Left ventricle myocardium inferior (tissue), 1 donor: ENCODE measurements at regions not wholly inside any gene's neighbourhood (a gene's known extent, or its start where the extent isn't known, plus 50 kb on each side); places are given as distances from the start of the nearest gene placed in this dataset.

Experiments
- DNase-seq: peaks from one replicate; pipeline ENCODE4 v3.0.0-alpha.2; 2020
- H3K27ac ChIP-seq: fragments of 200-600 bp; replicated peaks from 2 replicates; pipeline ENCODE4 v1.8.0; 2021
- H3K27me3 ChIP-seq: fragments of 200-600 bp; 2 replicates; pipeline ENCODE4 v1.8.0; 2021; ENCODE audit warnings: low read depth
- H3K36me3 ChIP-seq: fragments of 200-600 bp; 2 replicates; pipeline ENCODE4 v1.8.0; 2021
- H3K4me1 ChIP-seq: fragments of 200-600 bp; 2 replicates; pipeline ENCODE4 v1.8.0; 2021
- H3K4me3 ChIP-seq: fragments of 200-600 bp; 2 replicates; pipeline ENCODE4 v1.8.0; 2021; ENCODE audit warnings: mild to moderate bottlenecking, moderate library complexity
- H3K9me3 ChIP-seq: fragments of 200-600 bp; replicated peaks from 2 replicates; pipeline ENCODE4 v1.8.0; 2021
- intact Hi-C: fragments of 100-400 bp; cut with micrococcal nuclease; formaldehyde crosslinking; loops from one replicate; pipeline ENCODE4 v1.11.0; 2022
- TF ChIP-seq, protein P1 (sequence below): fragments of 200-600 bp; IDR thresholded peaks from 2 replicates; pipeline ENCODE4 v1.8.0; 2021; ENCODE audit warnings: antibody characterized with exemption, mild to moderate bottlenecking, borderline replicate concordance
- donor health status: DM: no; HTN: yes; CAD: no; lungs with severe emphysema.

DNA sequence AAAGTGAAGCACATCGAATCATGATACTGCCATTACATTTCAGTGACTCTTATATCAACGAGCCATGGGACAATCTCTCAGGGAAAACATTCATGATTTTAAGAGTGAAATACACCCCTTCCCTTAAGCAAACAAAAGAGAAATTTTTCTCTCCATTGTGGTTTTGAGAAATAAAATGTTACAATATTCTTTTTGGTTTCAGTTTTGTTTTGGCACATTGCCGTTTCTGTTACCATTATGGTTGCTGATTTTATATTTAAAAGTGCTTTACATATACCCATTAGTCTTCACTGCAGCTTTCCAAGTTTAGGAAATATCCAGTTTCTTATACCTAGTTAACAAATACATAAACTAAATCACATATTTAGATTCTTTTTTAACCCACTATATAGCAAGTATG, 126.8 kb upstream of the SEM1 start:
- no peaks in the 10 kb centered on the region for H3K4me1 ChIP-seq
- no peaks in the 10 kb centered on the region for H3K9me3 ChIP-seq
- no peaks in the 10 kb centered on the region for H3K36me3 ChIP-seq
- H3K4me3 ChIP-seq: no peak overlapping the region
- H3K27ac ChIP-seq: no peak overlapping the region
- intact Hi-C loops: no loop called here
- H3K27me3 ChIP-seq: no peaks in the 10 kb centered on the region
- TF ChIP-seq, protein P1, sequence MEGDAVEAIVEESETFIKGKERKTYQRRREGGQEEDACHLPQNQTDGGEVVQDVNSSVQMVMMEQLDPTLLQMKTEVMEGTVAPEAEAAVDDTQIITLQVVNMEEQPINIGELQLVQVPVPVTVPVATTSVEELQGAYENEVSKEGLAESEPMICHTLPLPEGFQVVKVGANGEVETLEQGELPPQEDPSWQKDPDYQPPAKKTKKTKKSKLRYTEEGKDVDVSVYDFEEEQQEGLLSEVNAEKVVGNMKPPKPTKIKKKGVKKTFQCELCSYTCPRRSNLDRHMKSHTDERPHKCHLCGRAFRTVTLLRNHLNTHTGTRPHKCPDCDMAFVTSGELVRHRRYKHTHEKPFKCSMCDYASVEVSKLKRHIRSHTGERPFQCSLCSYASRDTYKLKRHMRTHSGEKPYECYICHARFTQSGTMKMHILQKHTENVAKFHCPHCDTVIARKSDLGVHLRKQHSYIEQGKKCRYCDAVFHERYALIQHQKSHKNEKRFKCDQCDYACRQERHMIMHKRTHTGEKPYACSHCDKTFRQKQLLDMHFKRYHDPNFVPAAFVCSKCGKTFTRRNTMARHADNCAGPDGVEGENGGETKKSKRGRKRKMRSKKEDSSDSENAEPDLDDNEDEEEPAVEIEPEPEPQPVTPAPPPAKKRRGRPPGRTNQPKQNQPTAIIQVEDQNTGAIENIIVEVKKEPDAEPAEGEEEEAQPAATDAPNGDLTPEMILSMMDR: no peak
- DNase-seq: no peak

DNA sequence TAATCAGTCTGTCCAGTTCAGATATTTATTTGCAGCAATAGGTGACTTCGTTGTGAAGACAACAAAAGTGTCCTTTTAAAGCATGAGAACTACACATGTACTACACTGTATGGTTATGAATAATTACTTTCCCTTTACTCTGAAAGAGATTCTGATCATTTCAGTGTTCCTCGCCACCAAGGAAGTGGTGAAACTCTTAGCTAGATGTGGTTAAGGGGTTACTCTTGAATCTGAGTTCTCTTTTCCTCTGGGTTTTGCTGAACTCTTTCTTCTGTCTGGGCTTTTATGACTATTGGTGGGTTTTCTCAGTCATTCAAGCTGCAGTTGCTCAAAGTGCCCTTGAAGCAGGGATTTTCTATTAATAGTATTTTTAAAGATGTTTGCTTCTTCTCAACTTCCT, 127.9 kb upstream of the SEM1 start:
- Histone ChIP-seq H3K4me3 (no peak overlapping the region), H3K27me3 (no peaks in the 10 kb centered on the region), H3K36me3 (no peaks in the 10 kb centered on the region), H3K27ac (no peak overlapping the region), H3K4me1 (no peaks in the 10 kb centered on the region), H3K9me3 (no peaks in the 10 kb centered on the region)
- TF ChIP-seq, protein P1: no peak
- intact Hi-C loops: no loop called here
- no peak for DNase-seq

DNA sequence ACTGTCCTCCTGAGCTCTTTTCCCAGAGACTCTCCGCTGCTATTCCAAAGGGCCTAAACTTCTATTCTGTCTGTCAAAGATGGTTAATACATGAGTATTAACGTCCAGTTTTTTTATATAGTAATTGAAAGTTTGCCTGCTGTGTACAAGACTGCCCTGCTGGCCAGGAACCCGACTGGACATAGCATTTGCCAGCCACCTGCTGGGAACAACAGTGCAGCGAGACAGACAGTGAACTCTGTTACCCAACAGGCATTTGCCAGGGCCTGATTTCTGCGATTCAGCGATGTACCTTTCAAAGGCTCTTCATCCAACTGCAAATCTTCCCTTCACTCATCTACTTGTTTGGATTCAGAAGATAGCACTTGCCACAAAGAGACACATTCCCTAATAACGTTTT, 128.8 kb upstream of the SEM1 start:
- Histone ChIP-seq H3K4me3 (no peak overlapping the region), H3K27ac (no peak overlapping the region), H3K4me1 (no peaks in the 10 kb centered on the region), H3K9me3 (no peaks in the 10 kb centered on the region), H3K27me3 (peaks cover 5% of the 10 kb centered on the region), H3K36me3 (no peaks in the 10 kb centered on the region)
- no peak for DNase-seq
- TF ChIP-seq, protein P1: no peak
- intact Hi-C loops: no loop called here

DNA sequence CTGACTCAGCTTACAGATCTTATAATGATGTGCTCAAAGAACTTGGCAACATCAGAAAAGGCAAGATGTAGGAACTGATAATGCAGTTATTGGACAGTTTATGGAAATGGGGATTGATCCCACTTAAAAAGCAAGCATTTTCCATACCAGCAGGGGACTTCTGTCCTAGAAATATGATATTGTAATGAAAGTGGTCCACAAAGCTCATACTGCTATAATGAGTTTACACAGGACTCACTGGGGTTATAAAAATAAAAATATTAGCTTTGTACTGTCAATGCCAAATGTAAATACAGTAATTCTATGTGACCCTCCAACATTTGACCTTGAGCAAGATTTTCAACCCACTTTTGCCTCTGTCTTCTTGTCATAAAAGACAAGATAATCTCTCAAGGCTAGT, 145.5 kb upstream of the SEM1 start:
- intact Hi-C loops: no loop called here

DNA sequence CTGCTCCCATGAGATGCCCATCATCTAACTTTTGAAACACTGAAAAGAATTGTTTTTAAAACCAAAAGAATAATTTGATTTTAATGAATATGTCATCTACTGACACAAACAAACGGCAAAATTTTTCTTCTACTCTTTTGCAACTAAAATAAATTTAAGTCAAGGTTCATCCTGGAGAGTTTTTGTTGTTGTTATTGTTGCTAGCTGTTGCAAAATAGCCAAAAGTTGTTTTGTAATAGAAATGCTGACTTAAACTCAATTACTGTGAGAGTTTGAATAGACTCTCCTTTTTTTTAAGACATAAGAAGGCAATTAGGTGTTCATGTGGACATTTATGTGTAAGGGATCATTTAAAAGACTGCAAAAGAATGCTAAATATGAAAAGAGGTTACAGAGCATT, 146.0 kb upstream of the SEM1 start:
- Histone ChIP-seq H3K4me3 (no peak overlapping the region), H3K36me3 (no peaks in the 10 kb centered on the region), H3K4me1 (no peaks in the 10 kb centered on the region), H3K27ac (no peak overlapping the region), H3K9me3 (no peaks in the 10 kb centered on the region), H3K27me3 (no peaks in the 10 kb centered on the region)
- TF ChIP-seq, protein P1: no peak
- intact Hi-C loops: no loop called here
- no peak for DNase-seq

More for the DNA sequence above, 145.5 kb upstream of the SEM1 start:
- Histone ChIP-seq H3K27ac (no peak overlapping the region), H3K4me1 (no peaks in the 10 kb centered on the region), H3K9me3 (no peaks in the 10 kb centered on the region), H3K27me3 (no peaks in the 10 kb centered on the region), H3K4me3 (no peak overlapping the region), H3K36me3 (no peaks in the 10 kb centered on the region)
- DNase-seq: no peak
- TF ChIP-seq, protein P1: no peak

DNA sequence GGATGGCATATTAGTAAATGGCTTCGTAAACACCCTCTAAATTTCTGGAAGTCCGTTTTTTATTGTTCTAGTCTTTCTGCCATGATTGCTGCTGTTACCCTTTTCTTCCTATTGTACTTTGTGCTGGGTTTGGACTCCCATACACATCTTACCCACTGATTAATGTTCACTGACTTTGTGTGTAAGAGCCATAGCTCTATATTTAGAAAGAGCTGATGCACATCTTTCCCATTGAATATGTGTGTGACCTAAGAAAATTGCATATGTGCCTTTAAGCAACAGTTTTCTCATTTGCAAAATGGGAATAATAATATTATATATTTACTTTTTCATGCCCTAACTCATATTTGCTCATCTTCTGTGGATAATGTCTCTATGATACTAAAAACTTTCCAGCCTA, 135.8 kb upstream of the DLX6 start:
- no peak overlapping the region for H3K4me3 ChIP-seq
- intact Hi-C loops: no loop called here
- no peaks in the 10 kb centered on the region for H3K36me3 ChIP-seq
- no peaks in the 10 kb centered on the region for H3K27me3 ChIP-seq
- H3K9me3 ChIP-seq: peaks cover under 1% of the 10 kb centered on the region
- no peak for DNase-seq
- no peak overlapping the region for H3K27ac ChIP-seq
- no peaks in the 10 kb centered on the region for H3K4me1 ChIP-seq
- TF ChIP-seq, protein P1: no peak
